HG03457 (cell line): ENCODE measurements at regions not wholly inside any gene's neighbourhood (a gene's known extent, or its start where the extent isn't known, plus 50 kb on each side); places are given as distances from the start of the nearest gene placed in this dataset.

Experiments
- ATAC-seq: cut with Tn5 transposase; IDR thresholded peaks from one replicate; pipeline ENCODE4 v1.9.1; 2021; ENCODE audit warnings: moderate number of reproducible peaks; ENCODE audit not compliant: unreplicated experiment

- no peak for ATAC-seq
Observed at GRCh38 chr14:32019276-32019675, 57.8 kb upstream of the ARHGAP5 start.

- no peak for ATAC-seq
Observed at GRCh38 chr14:32020882-32021281, 56.2 kb upstream of the ARHGAP5 start.

- ATAC-seq = no peak
Observed at GRCh38 chr14:32021341-32021740, 55.8 kb upstream of the ARHGAP5 start.

GRCh38 chr14:32022525-32022924 is 54.6 kb upstream of the ARHGAP5 start:
- no peak for ATAC-seq

- ATAC-seq = no peak
Observed at GRCh38 chr14:32022938-32023466, 54.1 kb upstream of the ARHGAP5 start.

- no peak for ATAC-seq
Observed at GRCh38 chr14:32023540-32023939, 53.6 kb upstream of the ARHGAP5 start.

- no peak for ATAC-seq
Observed at GRCh38 chr14:32027255-32027939, 49.7 kb upstream of the ARHGAP5 start.
